ENCODE measurements at regions not wholly inside any gene's neighbourhood (a gene's known extent, or its start where the extent isn't known, plus 50 kb on each side); places are given as distances from the start of the nearest gene placed in this dataset.

DNA sequence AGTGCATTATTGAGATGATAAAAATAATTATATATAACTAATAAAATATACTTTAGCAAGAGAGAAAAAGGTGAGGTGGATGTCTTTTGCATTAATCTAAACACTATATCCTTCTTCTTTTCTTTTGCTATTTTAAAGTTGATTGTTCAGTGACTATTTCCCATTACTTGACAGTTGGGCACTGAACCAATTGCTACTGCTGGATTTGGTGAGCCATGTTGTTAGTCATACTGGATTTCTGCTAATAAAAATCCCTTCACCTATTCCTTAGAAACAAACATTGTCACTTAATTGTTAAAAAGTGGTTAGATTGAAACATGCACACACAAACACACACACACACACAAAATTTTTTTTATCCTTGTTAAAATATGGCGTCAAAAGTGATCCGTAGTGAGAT lies 251.6 kb upstream of the ALG10 start:
- H3K79me2 ChIP-seq (ENCODE audit: insufficient read depth, low read length): no peaks in the 10 kb centered on the region
- no peak overlapping the region for H4K8ac ChIP-seq (replicated peaks; ENCODE audit: insufficient read length, low read depth, low read length)
- no peaks in the 10 kb centered on the region for H4K20me1 ChIP-seq (ENCODE audit: control insufficient read depth, insufficient read depth, insufficient read length)
- H3K4me1 Mint-ChIP-seq: no peaks in the 10 kb centered on the region
- no peak overlapping the region for H3K56ac ChIP-seq (ENCODE audit: insufficient read length, low read depth, low read length)
- H3K23me2 ChIP-seq (ENCODE audit: insufficient read length, low read depth, low read length, poor library complexity, severe bottlenecking): no peaks in the 10 kb centered on the region
- no peak overlapping the region for H3K18ac ChIP-seq (ENCODE audit: insufficient read length, low read depth, low read length)
- no peaks in the 10 kb centered on the region for H3K4me1 ChIP-seq (ENCODE audit: insufficient read depth, low read length)
- no CpG with 5 or more reads among the region's 2 CpGs for WGBS (ENCODE audit: extremely low coverage, insufficient read length, low lambda C conversion rate)
- H2BK5ac ChIP-seq (ENCODE audit: insufficient read length, low read length): no peak overlapping the region
- no peak overlapping the region for H2AFZ ChIP-seq (ENCODE audit: low read length)
- no peak overlapping the region for H3K27ac ChIP-seq (ENCODE audit: insufficient read length, low read depth, low read length)
- no peak overlapping the region for H4K5ac ChIP-seq (ENCODE audit: insufficient read length, low read depth, low read length)
- no peak overlapping the region for H3K9ac ChIP-seq (ENCODE audit: extremely low read depth, insufficient read length, low read length)
- no peak overlapping the region for H2BK12ac ChIP-seq (ENCODE audit: insufficient read length, low read depth, low read length)
- H4K91ac ChIP-seq (ENCODE audit: insufficient read length, low read depth, low read length): no peak overlapping the region
- no peaks in the 10 kb centered on the region for H3K79me1 ChIP-seq (ENCODE audit: insufficient read depth, low read depth, low read length, poor library complexity, severe bottlenecking)
- H2AK5ac ChIP-seq (ENCODE audit: insufficient read length, low read length): no peak overlapping the region
- H3K27me3 Mint-ChIP-seq (ENCODE audit: low read depth): no peaks in the 10 kb centered on the region
- H2BK20ac ChIP-seq (ENCODE audit: low read depth, low read length, poor library complexity, severe bottlenecking): no peak overlapping the region
- H3K9me3 Mint-ChIP-seq: peaks cover 27 to 35% of the 10 kb centered on the region in 2 experiments
- TF ChIP-seq, protein P1, sequence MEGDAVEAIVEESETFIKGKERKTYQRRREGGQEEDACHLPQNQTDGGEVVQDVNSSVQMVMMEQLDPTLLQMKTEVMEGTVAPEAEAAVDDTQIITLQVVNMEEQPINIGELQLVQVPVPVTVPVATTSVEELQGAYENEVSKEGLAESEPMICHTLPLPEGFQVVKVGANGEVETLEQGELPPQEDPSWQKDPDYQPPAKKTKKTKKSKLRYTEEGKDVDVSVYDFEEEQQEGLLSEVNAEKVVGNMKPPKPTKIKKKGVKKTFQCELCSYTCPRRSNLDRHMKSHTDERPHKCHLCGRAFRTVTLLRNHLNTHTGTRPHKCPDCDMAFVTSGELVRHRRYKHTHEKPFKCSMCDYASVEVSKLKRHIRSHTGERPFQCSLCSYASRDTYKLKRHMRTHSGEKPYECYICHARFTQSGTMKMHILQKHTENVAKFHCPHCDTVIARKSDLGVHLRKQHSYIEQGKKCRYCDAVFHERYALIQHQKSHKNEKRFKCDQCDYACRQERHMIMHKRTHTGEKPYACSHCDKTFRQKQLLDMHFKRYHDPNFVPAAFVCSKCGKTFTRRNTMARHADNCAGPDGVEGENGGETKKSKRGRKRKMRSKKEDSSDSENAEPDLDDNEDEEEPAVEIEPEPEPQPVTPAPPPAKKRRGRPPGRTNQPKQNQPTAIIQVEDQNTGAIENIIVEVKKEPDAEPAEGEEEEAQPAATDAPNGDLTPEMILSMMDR (conservative IDR thresholded peaks at IDR 0.05): no peak
- no peak overlapping the region for H3K27ac Mint-ChIP-seq
- no peak overlapping the region for H3K23ac ChIP-seq (ENCODE audit: insufficient read length, low read depth, low read length)
- no peak overlapping the region for H2BK120ac ChIP-seq (ENCODE audit: low read depth, low read length, poor library complexity, severe bottlenecking)
- no peaks in the 10 kb centered on the region for H3K9me3 ChIP-seq (ENCODE audit: control insufficient read depth, low read depth, low read length)
- H3T11ph ChIP-seq (ENCODE audit: low read length): no peak overlapping the region
- H3K4me2 ChIP-seq (ENCODE audit: insufficient read depth, insufficient read length, low read length): no peak overlapping the region
- H3K36me3 Mint-ChIP-seq (ENCODE audit: insufficient read depth in 1 of 3, low read depth in 3 of 3): peaks cover 0 to 36% (median 5%) of the 10 kb centered on the region in 3 experiments; a peak in 3 of 7 replicates
- DNase-seq: no peak
- H3K4ac ChIP-seq (ENCODE audit: low read depth, low read length): no peak overlapping the region
- H3K27me3 ChIP-seq (ENCODE audit: insufficient read depth, low read length): no peaks in the 10 kb centered on the region
- H2BK15ac ChIP-seq (ENCODE audit: low read depth, low read length): no peak overlapping the region
- no peak overlapping the region for H3K4me3 Mint-ChIP-seq
- H3K14ac ChIP-seq (ENCODE audit: insufficient read depth, low read length): no peak overlapping the region

Measured in H9 (cell line).